ENCODE measurements at regions not wholly inside any gene's neighbourhood (a gene's known extent, or its start where the extent isn't known, plus 50 kb on each side); places are given as distances from the start of the nearest gene placed in this dataset.

DNA sequence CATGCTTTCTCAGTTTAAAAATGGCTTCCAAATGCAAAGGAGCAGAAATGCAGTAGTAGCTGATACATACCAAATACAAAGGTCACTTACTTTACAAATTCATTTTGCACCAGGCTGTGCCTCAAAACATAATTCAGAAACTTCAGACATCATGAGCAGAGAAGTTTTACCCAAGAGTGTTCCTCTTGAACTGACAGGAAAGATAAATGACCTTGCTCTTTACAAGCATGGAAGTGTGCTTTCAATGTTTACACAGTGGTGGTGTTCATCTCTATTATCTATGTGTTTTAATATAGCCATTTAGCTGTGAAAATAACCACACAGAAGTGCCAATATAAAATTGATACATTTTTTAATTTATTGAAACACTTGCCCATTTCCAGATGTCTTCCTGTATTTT, 383.4 kb downstream of the ANKRD50 start:
- DNase-seq, result no peak
- H3K27ac ChIP-seq, result no peak overlapping the region
- no peaks in the 10 kb centered on the region for H3K27me3 ChIP-seq
- no peaks in the 10 kb centered on the region for H3K9me3 ChIP-seq
- TF ChIP-seq, protein P1, sequence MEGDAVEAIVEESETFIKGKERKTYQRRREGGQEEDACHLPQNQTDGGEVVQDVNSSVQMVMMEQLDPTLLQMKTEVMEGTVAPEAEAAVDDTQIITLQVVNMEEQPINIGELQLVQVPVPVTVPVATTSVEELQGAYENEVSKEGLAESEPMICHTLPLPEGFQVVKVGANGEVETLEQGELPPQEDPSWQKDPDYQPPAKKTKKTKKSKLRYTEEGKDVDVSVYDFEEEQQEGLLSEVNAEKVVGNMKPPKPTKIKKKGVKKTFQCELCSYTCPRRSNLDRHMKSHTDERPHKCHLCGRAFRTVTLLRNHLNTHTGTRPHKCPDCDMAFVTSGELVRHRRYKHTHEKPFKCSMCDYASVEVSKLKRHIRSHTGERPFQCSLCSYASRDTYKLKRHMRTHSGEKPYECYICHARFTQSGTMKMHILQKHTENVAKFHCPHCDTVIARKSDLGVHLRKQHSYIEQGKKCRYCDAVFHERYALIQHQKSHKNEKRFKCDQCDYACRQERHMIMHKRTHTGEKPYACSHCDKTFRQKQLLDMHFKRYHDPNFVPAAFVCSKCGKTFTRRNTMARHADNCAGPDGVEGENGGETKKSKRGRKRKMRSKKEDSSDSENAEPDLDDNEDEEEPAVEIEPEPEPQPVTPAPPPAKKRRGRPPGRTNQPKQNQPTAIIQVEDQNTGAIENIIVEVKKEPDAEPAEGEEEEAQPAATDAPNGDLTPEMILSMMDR (IDR thresholded peaks at IDR 0.05), result no peak
- H3K4me3 ChIP-seq, result no peak overlapping the region
- ATAC-seq, result no peak
- H3K4me1 ChIP-seq, result peaks cover 0 to under 1% (median 0%) of the 10 kb centered on the region in 9 donors
- intact Hi-C loops (cut with DNase I), result loop anchor here in 2 of 10 donors (5.0 to 10.0 kb wide), 2 partner anchors 913 to 1224 kb away; no protein-coding TSS in a partner anchor
- H3K36me3 ChIP-seq, result no peaks in the 10 kb centered on the region

DNA sequence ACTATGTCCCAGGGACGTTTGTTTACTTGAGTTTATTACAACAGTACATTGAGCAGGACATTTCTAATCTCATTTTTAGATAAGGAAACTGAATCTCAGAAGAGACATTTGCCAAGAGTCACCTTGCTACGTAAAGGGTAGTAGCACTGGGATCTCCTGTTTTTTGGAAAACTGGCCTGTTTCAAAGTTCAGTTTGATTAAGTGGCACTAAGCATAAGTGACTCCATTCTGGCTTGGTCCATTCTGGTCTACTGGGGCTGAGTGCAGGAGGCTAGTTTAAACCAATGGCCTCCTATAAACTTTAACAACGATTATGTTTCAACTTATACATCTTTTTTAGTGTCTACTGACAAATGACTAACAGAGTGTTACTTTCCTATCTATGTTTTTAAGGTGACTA, 382.5 kb downstream of the ANKRD50 start:
- H3K4me1 ChIP-seq, result peaks cover 0 to 4% (median 0%) of the 10 kb centered on the region in 9 donors
- TF ChIP-seq, protein P1 (IDR thresholded peaks at IDR 0.05), result no peak
- H3K4me3 ChIP-seq, result no peak overlapping the region
- DNase-seq (no peak), ATAC-seq (no peak)
- WGBS, 2 donors, result 64 to 78% methylated on average over 3 of the region's 3 CpGs
- no peaks in the 10 kb centered on the region for H3K36me3 ChIP-seq
- intact Hi-C loops (cut with DNase I), result loop anchor here in 9 of 10 donors (5.0 to 10.0 kb wide), 9 partner anchors 375 to 957 kb away; partner anchors contain the start of gene ANKRD50 (in 2 of the 9)
- no peak overlapping the region for H3K27ac ChIP-seq
- no peaks in the 10 kb centered on the region for H3K27me3 ChIP-seq
- H3K9me3 ChIP-seq, result no peaks in the 10 kb centered on the region

DNA sequence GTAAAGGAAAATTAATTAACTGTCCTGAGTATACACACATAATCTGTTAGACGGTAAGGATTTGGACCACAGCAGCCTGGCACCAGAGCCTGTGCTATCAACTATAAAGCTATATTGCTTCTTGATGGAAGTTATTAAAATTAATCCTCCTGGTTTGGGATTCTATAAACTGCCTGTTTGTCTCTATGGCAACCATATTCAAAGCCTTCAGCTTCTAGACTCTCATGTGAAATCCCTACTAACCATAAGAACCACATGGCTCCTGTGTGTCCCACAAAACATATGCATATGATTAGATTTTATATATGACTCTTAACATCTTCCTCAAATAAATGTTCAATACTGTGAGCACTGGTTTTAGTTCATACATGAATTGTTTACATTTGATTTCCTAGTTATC, 380.8 kb downstream of the ANKRD50 start:
- H3K4me1 ChIP-seq, result peaks cover 0 to 4% (median 0%) of the 10 kb centered on the region in 9 donors
- TF ChIP-seq, protein P1 (IDR thresholded peaks at IDR 0.05), result no peak
- H3K27me3 ChIP-seq, result no peaks in the 10 kb centered on the region
- ATAC-seq (no peak), DNase-seq (no peak)
- H3K4me3 ChIP-seq, result no peak overlapping the region
- H3K9me3 ChIP-seq, result no peaks in the 10 kb centered on the region
- no peaks in the 10 kb centered on the region for H3K36me3 ChIP-seq
- intact Hi-C loops (cut with DNase I), result loop anchor here in 9 of 10 donors (2.0 to 10.0 kb wide), 10 partner anchors 373 to 956 kb away; partner anchors contain the start of gene ANKRD50 (in 2 of the 9)
- 93 to 100% methylated on average over 1 of the region's 1 CpG for WGBS, 2 donors
- no peak overlapping the region for H3K27ac ChIP-seq

DNA sequence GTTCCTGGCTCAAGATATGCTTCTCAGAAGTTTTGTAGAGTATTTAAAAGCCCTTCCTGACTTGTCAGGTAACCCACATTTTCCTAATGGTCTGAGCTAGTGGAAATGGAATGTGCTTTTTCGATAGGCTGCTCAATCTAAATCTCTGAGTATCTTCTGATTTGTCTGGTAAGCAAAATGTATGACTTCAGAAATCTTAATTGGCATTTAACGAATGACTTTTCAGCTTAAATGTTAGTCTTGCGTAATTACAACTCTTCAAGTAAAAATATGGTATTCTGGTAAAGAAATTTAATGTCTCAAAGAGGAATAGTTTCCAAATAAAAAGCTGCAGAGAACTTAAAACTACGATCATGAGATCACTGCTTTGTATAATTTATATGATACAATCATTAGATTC, 379.1 kb downstream of the ANKRD50 start:
- H3K4me1 ChIP-seq, result peaks cover 0 to 4% (median 0%) of the 10 kb centered on the region in 9 donors
- DNase-seq, result no peak
- ATAC-seq, result no peak

More for the DNA sequence above, 379.1 kb downstream of the ANKRD50 start:
- Histone ChIP-seq H3K27ac (no peak overlapping the region), H3K9me3 (no peaks in the 10 kb centered on the region), H3K27me3 (no peaks in the 10 kb centered on the region), H3K36me3 (no peaks in the 10 kb centered on the region), H3K4me3 (no peak overlapping the region)
- TF ChIP-seq, protein P1 (IDR thresholded peaks at IDR 0.05), result no peak
- intact Hi-C loops (cut with DNase I), result loop anchor here in 9 of 10 donors (2.0 to 10.0 kb wide), 10 partner anchors 371 to 954 kb away; partner anchors contain the start of gene ANKRD50 (in 2 of the 9)
- 57 to 61% methylated on average over 4 of the region's 4 CpGs for WGBS, 2 donors
